ELF-1 (cell line): ENCODE measurements at regions not wholly inside any gene's neighbourhood (a gene's known extent, or its start where the extent isn't known, plus 50 kb on each side); places are given as distances from the start of the nearest gene placed in this dataset.

ENCODE experiments used
- DNase-seq: peaks from one replicate; pipeline ENCODE4 v3.0.0-alpha.2; 2016; ENCODE audit warnings: low read depth, low spot score

DNA sequence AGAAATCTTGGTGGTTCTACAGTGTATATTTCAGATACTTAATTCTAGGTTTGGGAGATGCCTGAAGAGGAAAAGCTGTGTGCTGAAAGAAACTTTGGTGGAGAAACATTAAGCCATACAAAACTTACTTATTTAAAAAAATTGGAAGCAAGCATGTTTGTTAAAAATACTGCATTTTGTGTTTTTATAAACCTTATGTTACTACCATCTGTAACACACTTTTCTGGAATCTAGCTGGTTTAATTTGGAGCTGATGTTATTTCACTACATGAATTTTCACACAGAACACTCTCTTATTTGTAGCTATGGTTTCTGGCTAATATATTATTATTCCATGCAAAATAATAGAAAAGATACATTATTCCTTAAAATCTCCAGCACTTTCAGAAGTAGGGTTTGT is 710.7 kb downstream of the ADGRL2 start:
- no peak for DNase-seq

DNA sequence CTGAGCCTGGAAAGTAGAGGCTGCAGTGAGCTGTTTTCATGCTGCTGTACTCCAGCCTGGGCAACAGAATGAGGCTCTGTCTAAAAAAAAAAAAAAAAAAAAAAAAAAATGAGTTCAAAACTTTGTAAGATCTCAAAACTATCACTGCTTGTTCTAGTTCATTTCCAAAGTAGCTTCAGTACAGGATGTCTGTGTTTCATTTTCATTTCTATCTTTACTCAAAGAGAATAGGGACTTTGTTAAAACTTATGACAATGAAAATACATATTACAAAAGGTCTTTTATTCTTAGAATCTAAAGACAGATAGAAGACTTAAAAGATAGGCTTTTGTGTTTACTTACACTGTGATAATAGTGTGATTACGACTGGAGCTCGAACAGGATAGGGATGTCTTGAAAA is 709.7 kb downstream of the ADGRL2 start:
- DNase-seq, result no peak

DNA sequence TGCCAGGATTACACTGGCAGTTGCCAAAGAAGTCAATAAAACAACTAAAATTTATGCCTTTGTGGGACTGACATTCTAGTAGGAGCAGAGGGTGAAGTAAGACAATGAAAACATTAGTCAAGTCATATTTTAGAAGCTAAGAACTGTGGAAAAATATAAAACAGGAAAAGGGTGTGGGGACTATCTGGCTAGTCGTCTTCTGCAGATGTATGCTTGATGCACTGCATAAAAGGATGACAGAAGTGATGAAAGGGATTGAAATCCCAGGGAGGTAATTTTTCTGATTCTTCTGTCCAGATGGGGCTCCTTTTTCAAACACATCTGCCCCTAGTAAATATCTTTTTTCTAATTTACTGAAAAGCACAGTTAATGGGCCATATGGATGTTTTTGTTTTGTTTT is 706.3 kb downstream of the ADGRL2 start:
- DNase-seq, result no peak

DNA sequence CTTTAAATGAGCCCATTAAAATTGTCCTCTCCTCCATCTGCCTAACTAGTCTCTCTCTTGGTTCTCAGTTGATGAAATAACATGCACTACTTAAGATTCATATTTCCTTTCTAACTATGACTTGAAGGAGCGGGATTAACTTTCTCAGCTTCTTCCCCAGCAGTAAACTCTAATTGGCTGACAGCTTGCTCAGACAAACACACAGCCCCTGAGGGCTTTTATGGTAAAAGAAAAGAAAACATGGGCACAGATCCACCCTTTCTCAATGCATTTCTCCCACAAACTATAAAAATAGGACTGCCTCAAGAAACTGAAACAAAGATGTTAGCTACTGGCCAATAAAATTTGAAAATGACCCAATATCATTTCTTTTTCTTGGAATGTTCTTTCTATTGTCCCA is 703.1 kb downstream of the ADGRL2 start:
- no peak for DNase-seq

DNA sequence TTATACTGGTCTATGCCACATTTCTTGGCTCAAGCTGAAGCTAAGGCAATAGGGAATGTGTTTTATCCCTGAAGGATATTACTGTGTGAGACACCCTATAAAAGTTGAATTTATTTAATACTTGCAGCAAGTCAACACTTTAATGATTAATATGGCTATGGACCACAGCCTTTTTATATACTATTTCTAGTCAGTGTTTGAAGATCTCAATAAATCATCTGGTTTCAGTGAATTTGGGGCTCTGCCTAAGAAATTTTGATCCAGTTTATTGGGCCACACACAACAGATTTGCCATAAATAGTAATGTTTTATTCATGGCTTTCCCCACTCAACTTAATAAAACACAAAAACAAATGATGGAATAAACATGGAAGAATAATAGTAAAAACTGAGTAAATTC is 698.3 kb downstream of the ADGRL2 start:
- DNase-seq, result no peak

DNA sequence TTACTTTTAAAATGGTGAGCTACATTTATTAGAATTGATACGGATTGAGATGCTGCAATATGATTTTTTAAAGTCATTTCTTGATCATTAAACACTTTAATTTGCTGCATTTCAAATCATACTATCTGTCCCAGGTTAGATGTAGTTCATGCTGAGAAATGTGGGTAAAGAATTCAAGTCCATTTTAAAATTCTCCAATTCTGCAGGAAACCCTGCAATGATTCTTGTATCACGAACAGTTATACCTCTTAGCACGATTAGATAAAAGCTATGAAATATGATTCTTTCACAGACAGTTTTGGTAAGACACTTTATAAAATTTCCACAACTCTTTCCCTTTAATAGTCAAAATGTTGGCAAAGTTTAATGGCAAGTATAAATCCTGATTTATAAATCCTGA is 693.4 kb downstream of the ADGRL2 start:
- DNase-seq, result no peak

DNA sequence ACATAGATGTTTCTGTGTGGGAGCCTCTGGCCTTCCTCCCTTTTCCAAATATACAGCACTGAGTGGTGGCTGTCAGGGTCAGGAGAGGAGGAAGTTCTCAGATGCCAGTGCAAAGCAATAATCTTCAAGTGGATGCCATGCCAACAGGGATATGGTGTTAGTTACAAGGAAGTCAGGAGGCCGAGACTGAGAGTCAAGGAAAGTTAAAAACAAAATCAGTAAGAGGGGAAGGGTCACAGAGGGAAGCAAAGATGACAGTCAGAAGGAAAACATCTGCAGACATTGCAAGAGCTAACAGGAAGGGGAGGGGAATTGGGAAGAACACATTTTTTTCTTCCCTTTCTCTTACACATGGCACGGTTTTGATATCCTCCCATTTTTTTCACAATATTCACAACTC is 691.4 kb downstream of the ADGRL2 start:
- no peak for DNase-seq

DNA sequence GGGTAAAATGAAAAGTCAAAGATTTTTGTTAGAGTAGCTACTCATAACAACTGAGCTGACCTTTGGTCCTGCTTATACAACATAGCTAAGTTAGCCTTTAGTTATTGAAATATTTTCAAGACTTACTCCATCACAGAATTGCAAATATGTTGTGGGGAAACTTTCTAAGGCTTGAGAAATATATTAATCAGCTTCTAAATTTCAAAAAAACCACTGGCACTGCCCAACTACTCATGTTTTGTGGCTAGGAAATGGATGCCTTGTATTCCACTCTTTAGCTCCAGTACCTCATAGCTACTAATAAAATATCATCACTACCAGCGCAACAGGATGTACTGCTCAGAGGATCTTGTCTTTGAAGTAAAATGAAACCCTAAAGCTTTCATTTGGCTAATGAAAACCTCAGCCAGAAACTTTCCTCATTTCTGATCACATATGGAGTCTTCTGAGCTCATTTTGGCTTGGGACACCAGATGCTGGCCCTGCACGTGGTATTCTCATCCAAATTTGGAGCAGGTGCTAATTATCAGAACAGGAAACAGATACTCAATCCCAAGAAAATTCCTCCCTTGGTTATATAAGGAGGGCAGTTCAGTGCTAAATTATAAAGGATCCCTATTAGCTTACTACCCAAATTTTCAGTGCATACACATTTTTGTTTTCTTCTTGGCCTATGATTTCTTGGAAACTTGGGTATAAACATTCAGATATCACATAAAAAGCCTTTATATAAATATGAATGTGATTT is 690.7 kb downstream of the ADGRL2 start:
- DNase-seq, result no peak

DNA sequence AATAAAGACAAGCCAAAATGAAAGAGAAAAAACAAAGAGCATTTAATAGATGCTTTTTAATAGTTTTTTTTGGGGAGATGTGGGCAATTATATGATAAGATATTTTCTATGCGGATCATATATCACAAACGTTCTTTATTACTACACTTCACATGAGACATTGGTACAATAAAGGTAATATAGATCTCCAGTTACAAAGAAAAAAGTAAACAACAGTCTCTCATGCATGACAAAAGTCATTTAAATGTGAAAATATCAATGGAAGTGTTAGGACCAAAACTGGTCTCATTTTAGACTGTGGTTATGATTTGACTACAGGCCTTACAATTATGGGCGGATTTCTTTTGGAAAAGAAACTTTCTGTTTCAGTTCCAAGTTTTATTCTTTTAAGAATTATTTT is 687.0 kb downstream of the ADGRL2 start:
- DNase-seq, result no peak

DNA sequence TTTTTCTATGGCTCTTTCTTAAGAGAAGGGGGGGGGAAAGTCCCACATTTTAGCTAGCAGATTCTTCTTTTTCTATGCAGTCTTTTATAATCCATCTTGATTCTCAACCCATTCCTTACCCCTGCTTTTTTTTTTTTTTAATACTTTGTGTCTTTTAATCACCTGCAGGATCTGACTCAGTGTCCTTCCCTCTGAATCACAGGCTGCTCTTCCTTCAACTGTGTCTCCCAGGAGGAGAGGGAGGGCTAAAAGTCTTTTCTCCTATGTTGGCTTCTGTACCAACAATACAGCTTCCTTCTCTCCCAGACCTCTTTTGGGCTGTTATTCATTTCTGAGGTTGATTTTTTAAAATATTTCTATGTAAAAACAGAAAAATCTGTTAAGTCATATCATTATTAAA is 686.2 kb downstream of the ADGRL2 start:
- no peak for DNase-seq

DNA sequence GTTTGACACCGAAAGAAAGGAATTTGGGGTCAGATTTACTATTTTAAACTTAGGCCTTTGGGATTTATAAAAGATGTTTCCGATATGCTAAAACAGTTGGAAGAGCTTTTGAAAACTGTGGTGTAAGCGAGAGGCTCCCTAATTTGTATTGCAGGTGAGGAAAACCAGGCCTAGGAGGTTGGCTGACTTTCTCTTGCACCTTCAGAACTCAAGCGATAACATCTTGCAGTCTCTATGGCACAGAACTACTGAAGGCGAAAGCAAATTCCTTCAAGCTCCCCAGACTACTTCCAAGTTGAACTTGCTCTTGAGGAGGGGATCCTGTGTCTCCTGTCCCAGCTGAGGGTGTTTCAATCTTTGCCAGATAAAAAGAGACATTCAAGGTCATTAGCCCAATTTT is 685.7 kb downstream of the ADGRL2 start:
- DNase-seq, result peak; percentile 19

DNA sequence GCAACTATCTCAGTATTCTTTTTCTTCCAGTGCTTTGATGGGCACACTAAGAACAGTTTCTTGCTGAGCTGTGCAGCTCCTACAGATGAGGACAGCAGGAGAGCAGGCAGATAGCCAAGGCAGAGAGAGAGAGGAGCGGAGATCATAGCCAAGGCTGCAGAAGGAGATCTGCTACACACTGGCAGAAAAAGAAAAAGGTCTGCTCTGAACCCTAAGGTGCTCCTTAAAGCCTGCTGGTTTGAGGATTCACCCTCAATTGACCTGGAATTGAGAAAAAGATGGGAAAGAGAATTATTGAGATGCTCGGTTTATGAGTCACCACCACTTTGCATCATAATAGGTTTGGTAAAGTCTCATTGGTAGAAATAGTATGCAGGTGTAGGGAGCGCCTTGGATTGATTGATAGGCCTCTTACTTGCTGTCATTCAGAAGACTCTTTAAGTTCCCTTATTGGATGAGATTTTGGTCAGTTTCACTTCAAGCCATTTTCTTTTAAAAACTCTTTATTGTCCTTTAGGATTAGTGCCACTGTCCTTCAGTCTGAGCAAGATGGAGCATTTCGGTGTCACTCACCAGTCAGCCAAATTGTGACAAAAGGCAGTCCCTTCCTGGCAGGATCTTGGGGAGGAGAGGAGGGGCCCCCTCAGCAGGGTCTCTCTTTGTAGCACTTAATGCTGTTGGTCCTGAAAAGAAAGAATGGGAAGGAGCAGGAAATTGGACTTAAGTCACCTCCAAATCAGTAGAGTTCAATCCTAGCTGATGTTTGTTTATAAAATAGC is 685.0 kb downstream of the ADGRL2 start:
- DNase-seq, result peak; percentile 75

DNA sequence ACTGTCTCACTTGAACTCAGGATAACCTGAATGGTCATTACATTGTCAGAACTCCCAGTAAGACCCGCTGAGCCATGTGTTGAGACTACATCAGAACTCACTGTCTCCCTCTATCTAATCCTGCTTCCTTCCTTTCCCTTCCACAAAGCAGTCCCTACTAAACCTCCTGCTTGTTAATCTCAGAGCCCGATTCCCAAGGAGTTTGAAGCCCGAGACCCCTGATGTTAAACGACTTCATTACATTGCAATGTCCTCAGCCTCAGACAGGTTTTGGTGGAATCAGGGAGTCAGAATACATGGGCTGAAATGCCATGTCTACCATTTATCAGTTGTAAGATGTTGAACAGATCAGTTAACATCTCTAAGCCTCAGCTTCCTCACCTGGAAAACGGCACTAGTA is 682.4 kb downstream of the ADGRL2 start:
- DNase-seq, result peak; percentile 6

DNA sequence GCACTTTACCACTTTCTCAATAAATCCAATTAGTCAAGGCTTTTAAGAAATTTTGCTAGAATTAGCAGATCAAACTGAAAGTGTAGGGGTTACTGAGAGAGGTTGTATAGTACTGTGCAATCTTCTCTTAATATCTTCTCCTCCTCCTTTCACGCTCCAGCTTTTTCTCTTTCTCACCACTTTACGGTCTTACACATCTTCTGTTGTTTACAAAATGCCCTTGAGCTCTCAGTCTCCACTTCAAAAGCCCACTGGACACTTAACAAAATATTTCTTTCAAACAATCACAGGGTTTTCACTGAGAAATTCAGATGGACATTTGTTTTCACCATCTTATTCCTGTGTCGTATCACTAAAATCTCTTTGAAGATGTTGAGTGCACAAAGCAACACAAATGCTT is 678.2 kb downstream of the ADGRL2 start:
- no peak for DNase-seq

DNA sequence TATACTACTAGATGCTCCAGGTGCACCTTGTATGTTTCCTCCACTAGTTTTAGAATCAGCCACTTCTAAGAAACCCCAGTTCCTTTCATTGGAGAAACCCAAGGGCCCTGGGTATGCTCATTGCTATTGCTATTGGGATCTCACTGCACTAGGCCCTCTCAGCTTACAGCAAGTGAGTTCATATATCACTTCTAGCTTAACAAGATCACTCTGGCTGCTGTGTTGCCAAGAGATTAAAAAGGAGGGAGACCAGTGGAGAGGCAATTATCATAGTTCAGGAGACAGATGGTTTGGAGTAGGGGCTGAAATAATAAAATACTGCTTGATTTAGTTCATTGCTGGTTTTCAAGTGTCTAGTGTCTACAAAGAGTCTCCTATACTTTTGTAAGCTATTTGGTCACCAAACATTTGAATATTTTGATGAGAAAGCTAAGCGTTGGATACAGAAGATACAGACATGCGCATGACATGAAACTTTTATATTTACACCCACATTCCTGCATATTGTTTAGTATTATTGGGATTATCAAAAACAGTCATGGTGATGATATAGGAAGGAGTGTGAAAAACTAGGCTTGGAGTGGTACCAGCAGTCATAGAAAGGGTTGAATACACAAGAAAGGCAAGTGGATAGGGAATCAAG is 671.9 kb downstream of the ADGRL2 start:
- no peak for DNase-seq

DNA sequence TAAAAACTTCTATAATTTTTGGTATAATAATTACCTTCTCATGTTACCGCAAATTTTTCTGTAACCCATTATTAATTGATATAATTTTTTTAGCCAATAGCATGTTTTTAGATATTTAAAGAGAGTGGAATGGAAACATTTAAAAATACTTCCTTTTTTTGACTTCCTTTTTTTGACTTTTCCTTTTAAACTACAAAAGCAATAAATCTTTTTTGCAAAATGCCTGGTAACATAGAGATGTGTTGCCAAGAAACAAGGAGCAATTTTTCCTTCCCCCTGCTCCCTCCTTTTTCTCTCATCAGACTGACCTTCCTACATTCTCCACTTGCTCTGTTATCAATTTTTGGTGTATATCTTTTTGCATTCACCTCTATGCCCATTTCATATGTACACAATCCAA is 666.2 kb downstream of the ADGRL2 start:
- DNase-seq, result no peak

DNA sequence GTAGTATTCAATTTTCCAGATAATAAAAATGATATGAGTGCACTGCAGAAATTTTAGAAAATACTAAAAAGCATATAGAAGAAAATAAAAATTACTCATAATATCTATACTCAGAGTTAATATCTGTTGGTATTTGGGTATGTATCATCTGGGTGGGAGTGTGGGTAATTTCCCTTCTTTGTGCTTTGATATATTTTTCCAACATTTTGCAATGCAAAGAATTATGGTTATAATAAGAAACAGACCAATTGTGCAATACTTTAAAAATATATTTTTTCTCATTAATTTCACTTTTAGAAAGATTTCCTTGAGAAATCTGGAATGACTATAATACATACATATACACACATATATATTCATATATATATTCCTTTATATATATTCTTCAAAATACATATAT is 665.7 kb downstream of the ADGRL2 start:
- DNase-seq, result no peak

DNA sequence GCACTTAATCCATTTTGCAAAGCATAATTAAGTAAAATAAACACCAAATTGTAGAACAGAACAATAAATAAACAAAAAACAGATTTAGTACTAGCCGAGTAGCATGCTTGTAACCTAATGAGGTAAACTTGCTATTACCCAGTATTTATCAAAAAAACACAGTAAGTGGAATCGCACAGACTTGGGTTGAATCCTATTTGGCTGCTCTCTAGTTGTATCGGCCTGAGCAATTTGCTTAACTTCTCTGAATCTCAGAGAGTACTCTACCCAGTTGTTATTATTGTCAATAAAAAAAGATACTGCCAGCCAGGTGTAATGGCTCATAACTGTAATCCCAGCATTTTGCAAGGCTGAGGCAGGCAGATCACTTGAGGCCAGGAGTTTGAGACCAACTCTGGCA is 664.3 kb downstream of the ADGRL2 start:
- DNase-seq, result no peak

DNA sequence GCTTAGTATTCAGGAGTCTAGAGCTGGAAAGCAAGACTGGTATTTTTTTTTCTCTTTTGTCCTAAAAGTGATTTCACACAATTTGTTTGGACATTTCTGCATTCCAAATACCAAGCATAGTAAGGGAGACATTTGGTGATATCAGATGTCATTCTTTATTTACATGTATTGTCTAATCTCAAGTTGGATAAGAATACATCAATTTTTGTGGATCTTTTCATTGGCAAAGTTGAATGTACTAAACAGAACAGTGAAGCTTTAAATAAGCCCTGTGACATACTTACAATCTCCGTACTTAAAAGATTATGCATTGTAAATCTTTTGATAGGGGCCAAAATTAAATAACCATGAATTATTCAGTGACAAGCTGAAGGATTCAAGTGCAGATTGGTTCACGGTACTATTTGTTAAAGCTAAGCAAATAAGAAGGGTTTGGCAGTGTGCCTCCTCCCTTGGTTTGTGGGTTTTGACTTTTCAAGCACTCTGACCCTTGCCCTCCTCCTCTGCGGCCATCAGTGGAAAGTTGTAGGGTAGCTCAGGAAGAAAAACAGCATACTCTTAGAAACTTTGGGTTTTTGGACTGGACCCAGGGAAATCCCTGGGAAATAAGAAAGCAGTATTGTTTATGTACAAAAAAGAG is 663.7 kb downstream of the ADGRL2 start:
- no peak for DNase-seq

DNA sequence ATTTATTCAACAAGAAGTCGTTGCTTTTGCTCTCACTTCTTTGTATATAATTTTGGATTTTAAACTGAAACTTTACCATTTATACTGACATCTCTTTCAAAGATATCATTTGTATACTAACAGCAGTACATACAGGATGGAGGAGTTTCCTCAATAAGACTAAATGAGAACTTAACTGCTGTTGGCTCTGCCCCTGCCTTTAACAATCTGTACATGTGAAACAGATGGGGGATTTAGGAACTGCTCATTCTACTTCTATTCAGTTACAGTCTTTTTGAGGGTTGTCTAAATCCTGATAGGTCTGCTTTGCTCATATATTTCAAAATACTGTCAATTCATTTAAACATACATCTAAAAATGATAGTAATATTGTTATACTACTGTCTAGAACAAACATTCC is 663.2 kb downstream of the ADGRL2 start:
- no peak for DNase-seq

DNA sequence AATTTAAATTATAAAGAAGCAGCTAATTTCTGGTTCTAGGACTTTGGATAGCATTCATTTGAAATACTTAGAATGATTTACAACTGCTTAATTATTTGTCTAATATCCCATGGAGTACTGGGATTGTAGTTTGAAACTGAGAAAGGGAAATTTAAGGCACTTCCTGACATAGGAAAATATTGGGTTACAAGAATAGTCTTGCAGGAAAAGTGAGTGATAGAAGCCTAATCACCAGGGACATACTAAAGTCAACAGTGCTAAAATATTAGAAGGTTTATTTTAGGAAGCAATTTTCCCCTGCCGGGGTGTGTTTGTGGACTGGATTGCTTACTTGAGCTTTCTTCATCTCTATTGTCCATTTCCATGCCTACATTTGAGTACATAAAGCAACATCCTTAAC is 661.6 kb downstream of the ADGRL2 start:
- no peak for DNase-seq

DNA sequence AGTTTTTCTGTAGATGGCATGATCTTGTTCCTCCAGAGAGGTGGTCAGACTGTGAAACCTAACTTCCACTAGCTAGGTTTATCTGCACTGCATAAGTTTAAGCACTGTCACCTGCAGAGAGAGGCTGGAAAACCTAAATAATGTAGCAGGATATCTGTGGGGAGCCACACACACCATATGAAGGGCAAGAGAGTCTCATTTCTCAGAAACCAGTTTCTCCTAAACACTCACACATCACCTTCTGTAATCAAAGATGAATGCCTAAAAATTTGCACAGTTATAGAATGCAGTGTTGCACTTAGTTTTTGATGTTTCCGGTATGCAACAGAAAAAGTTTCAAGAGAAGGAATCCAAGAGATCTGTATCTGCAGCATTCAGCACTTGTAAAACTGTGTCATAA is 654.6 kb downstream of the ADGRL2 start:
- DNase-seq, result no peak
